H1 (cell line): ENCODE measurements at regions not wholly inside any gene's neighbourhood (a gene's known extent, or its start where the extent isn't known, plus 50 kb on each side); places are given as distances from the start of the nearest gene placed in this dataset.

Experiments
- CTCF ChIA-PET: fragments of 300-600 bp; sonication (Branson Sonifier 250); formaldehyde crosslinking; loops from one replicate; lab custom pipeline; 2021; ENCODE audit not compliant: partially characterized antibody; lab: Charles Lee
- POLR2A ChIA-PET: fragments of 300-600 bp; sonication (Branson Sonifier 250); formaldehyde crosslinking; loops from one replicate; lab custom pipeline; 2021; ENCODE audit warnings: inconsistent platforms; ENCODE audit not compliant: partially characterized antibody; lab: Charles Lee
- DNase-seq, 2 experiments: peaks; one replicate each; pipeline versions ENCODE4 v3.0.0 to v3.0.0-alpha.2; 2010 to 2022; ENCODE audit warnings: low spot score in 2 of 2, low read depth in 1 of 2, mixed read lengths in 1 of 2
- FAIRE-seq: peaks from 2 replicates; lab custom pipeline; 2011; peaks lifted over from hg19 to GRCh38; lab: Jason Lieb, UNC
- H2AFZ ChIP-seq: 2 replicates; pipeline ENCODE4 v1.8.1; 2012; ENCODE audit warnings: low read length, inconsistent platforms
- H2AK5ac ChIP-seq: 2 replicates; pipeline ENCODE4 v1.6.1; 2013; ENCODE audit warnings: low read depth, low read length
- H2BK120ac ChIP-seq: replicated peaks from 2 replicates; pipeline ENCODE3; 2013; ENCODE audit warnings: low read depth, low read length, inconsistent platforms
- H2BK12ac ChIP-seq: 2 replicates; pipeline ENCODE4 v1.6.1; 2013; ENCODE audit warnings: low read depth, low read length
- H2BK15ac ChIP-seq: 2 replicates; pipeline ENCODE4 v1.6.1; 2013; ENCODE audit warnings: low read length
- H2BK20ac ChIP-seq: 2 replicates; pipeline ENCODE4 v1.6.1; 2013; ENCODE audit warnings: low read length
- H2BK5ac ChIP-seq: 2 replicates; pipeline ENCODE4 v1.6.1; 2013; ENCODE audit warnings: low read depth, low read length
- H3K14ac ChIP-seq: 2 replicates; pipeline ENCODE4 v1.6.1; 2013; ENCODE audit warnings: inconsistent platforms; ENCODE audit not compliant: insufficient read length
- H3K18ac ChIP-seq: 2 replicates; pipeline ENCODE4 v1.6.1; 2013; ENCODE audit warnings: low read length; ENCODE audit errors: extremely low read depth
- H3K23ac ChIP-seq: 2 replicates; pipeline ENCODE4 v1.6.1; 2013; ENCODE audit warnings: inconsistent platforms; ENCODE audit not compliant: insufficient read length
- H3K23me2 ChIP-seq: 2 replicates; pipeline ENCODE4 v1.6.1; 2013; ENCODE audit warnings: low read depth, low read length
- H3K27ac ChIP-seq: 2 replicates; pipeline ENCODE4 v1.6.1; 2011; ENCODE audit warnings: low read depth, low read length, inconsistent platforms
- H3K27me3 ChIP-seq, 4 experiments: replicated peaks in 1 of 4; 1 replicate in 1 of 4; 2 replicates in 3 of 4; pipeline versions ENCODE4 v1.6.1 to v1.8.1; 2011 to 2013; ENCODE audit warnings: low read length in 3 of 4, mild to moderate bottlenecking in 3 of 4, inconsistent platforms in 2 of 4, mixed read lengths in 2 of 4, moderate library complexity in 1 of 4; ENCODE audit not compliant: control insufficient read depth in 3 of 4, insufficient read depth in 3 of 4; ENCODE audit errors: extremely low read depth in 1 of 4
- H3K36me3 ChIP-seq, 4 experiments: 2 replicates each; pipeline versions ENCODE4 v1.6.1 to v1.8.1; 2011 to 2013; ENCODE audit warnings: mild to moderate bottlenecking in 4 of 4, low read length in 3 of 4, moderate library complexity in 2 of 4, control low read depth in 1 of 4, inconsistent platforms in 1 of 4; ENCODE audit not compliant: insufficient read depth in 4 of 4, control insufficient read depth in 2 of 4
- H3K4ac ChIP-seq: replicated peaks from 2 replicates; pipeline ENCODE3; 2013; ENCODE audit warnings: low read length, low read depth, mixed read lengths, inconsistent platforms; ENCODE audit not compliant: insufficient read length
- H3K4me1 ChIP-seq, 4 experiments: replicated peaks in 1 of 4; 1 replicate in 1 of 4; 2 replicates in 3 of 4; pipeline versions ENCODE4 v1.6.1 to v1.8.1; 2011 to 2013; ENCODE audit warnings: low read length in 3 of 4, inconsistent platforms in 2 of 4, mixed read lengths in 1 of 4; ENCODE audit not compliant: insufficient read depth in 4 of 4, control insufficient read depth in 3 of 4
- H3K4me2 ChIP-seq, 2 experiments: 2 replicates each; pipeline versions ENCODE4 v1.6.1 to v1.8.1; 2011 to 2013; ENCODE audit warnings: low read depth in 2 of 2, low read length in 2 of 2, control low read depth in 1 of 2, inconsistent platforms in 1 of 2, mild to moderate bottlenecking in 1 of 2; ENCODE audit not compliant: insufficient read depth in 1 of 2
- H3K4me3 ChIP-seq, 4 experiments: fragments of 200-600, 300-600 bp in 1 of 4; sonication (generic), shearing (Covaris generic), sonication (Bioruptor Twin) in 1 of 4; 2 replicates each; pipeline versions ENCODE4 v1.5.1 to v1.8.1; 2011 to 2016; ENCODE audit warnings: low read length in 4 of 4, low read depth in 3 of 4, control low read depth in 2 of 4, inconsistent platforms in 2 of 4, mild to moderate bottlenecking in 2 of 4, mixed read lengths in 1 of 4, moderate library complexity in 1 of 4; ENCODE audit not compliant: insufficient read depth in 2 of 4; ENCODE audit errors: extremely low read depth in 1 of 4
- H3K56ac ChIP-seq: replicated peaks from 2 replicates; pipeline ENCODE3; 2013; ENCODE audit warnings: low read depth, mild to moderate bottlenecking, mixed read lengths, low read length, inconsistent platforms; ENCODE audit not compliant: insufficient read length
- H3K79me1 ChIP-seq: 2 replicates; pipeline ENCODE4 v1.6.1; 2013; ENCODE audit warnings: low read depth, low read length, control low read depth
- H3K79me2 ChIP-seq, 2 experiments: 2 replicates each; pipeline versions ENCODE4 v1.6.1 to v1.8.1; 2012 to 2013; ENCODE audit warnings: low read length in 2 of 2, mild to moderate bottlenecking in 2 of 2, inconsistent platforms in 1 of 2; ENCODE audit not compliant: insufficient read depth in 2 of 2, control insufficient read depth in 1 of 2
- H3K9ac ChIP-seq, 4 experiments: replicated peaks in 1 of 4; 1 replicate in 1 of 4; 2 replicates in 3 of 4; pipeline versions ENCODE4 v1.6.1 to v1.8.1; 2011 to 2013; ENCODE audit warnings: low read depth in 3 of 4, low read length in 3 of 4, control low read depth in 2 of 4, mild to moderate bottlenecking in 2 of 4, moderate library complexity in 2 of 4, inconsistent platforms in 1 of 4; ENCODE audit errors: extremely low read depth in 1 of 4
- H3K9me3 ChIP-seq, 2 experiments: 2 replicates each; pipeline versions ENCODE4 v1.6.1 to v1.8.1; 2012 to 2013; ENCODE audit warnings: mild to moderate bottlenecking in 2 of 2, moderate library complexity in 2 of 2, control low read depth in 1 of 2, inconsistent platforms in 1 of 2, low read depth in 1 of 2, low read length in 1 of 2, mixed read lengths in 1 of 2; ENCODE audit not compliant: insufficient read depth in 2 of 2
- H4K20me1 ChIP-seq, 2 experiments: replicated peaks in 1 of 2; 2 replicates each; pipeline versions ENCODE3 to v1.8.1; 2011 to 2013; ENCODE audit warnings: inconsistent platforms in 2 of 2, low read length in 2 of 2, mild to moderate bottlenecking in 1 of 2; ENCODE audit not compliant: insufficient read depth in 2 of 2, control insufficient read depth in 1 of 2
- H4K5ac ChIP-seq: 2 replicates; pipeline ENCODE4 v1.6.1; 2013; ENCODE audit warnings: low read length, low read depth, mixed read lengths, inconsistent platforms; ENCODE audit not compliant: insufficient read length
- H4K8ac ChIP-seq: 2 replicates; pipeline ENCODE4 v1.8.0; 2013; ENCODE audit warnings: mild to moderate bottlenecking, moderate library complexity, low read length, inconsistent platforms; ENCODE audit not compliant: insufficient read depth; ENCODE audit errors: extremely low read depth
- H4K91ac ChIP-seq: replicated peaks from 2 replicates; pipeline ENCODE3; 2013; ENCODE audit warnings: low read length, mixed read lengths, inconsistent platforms; ENCODE audit not compliant: insufficient read length
- BRCA1 ChIP-seq: IDR thresholded peaks from 2 replicates; pipeline ENCODE4 v1.6.1; 2012; ENCODE audit warnings: low read depth, low read length, improper control_type of control experiment
- CTCF ChIP-seq, 3 experiments: IDR thresholded peaks; 1 replicate in 2 of 3; 2 replicates in 1 of 3; pipeline versions ENCODE4 v1.5.1 to v1.6.1; 2011; ENCODE audit warnings: low read length in 3 of 3, mild to moderate bottlenecking in 3 of 3, inconsistent platforms in 2 of 3, low read depth in 1 of 3, moderate library complexity in 1 of 3; ENCODE audit not compliant: insufficient read depth in 1 of 3; ENCODE audit errors: control extremely low read depth in 1 of 3
- EP300 ChIP-seq, 2 experiments: IDR thresholded peaks; 1 replicate in 1 of 2; 2 replicates in 1 of 2; pipeline ENCODE4 v1.6.1; 2011 to 2012; ENCODE audit warnings: low read depth in 2 of 2, low read length in 2 of 2, mild to moderate bottlenecking in 2 of 2, borderline replicate concordance in 1 of 2, inconsistent platforms in 1 of 2, moderate library complexity in 1 of 2
- GABPA ChIP-seq: IDR thresholded peaks from 2 replicates; pipeline ENCODE4 v1.6.1; 2011; ENCODE audit warnings: mild to moderate bottlenecking, low read length, moderate library complexity, borderline replicate concordance; ENCODE audit not compliant: insufficient read depth
- NANOG ChIP-seq: IDR thresholded peaks from 2 replicates; pipeline ENCODE4 v1.6.1; 2011; ENCODE audit warnings: low read length, low read depth, mild to moderate bottlenecking, inconsistent platforms; ENCODE audit not compliant: insufficient read depth, poor library complexity, severe bottlenecking
- NRF1 ChIP-seq: IDR thresholded peaks from 2 replicates; pipeline ENCODE4 v1.6.1; 2011; ENCODE audit warnings: mild to moderate bottlenecking, low read depth, low read length, improper control_type of control experiment
- POU5F1 ChIP-seq: IDR thresholded peaks from 2 replicates; pipeline ENCODE4 v1.6.1; 2011; ENCODE audit warnings: low read depth, mild to moderate bottlenecking, low read length, moderate library complexity
- SAP30 ChIP-seq: fragments of 300-600 bp; sonication (generic); IDR thresholded peaks from 2 replicates; pipeline ENCODE4 v1.7.1; 2012; ENCODE audit warnings: low read length, moderate library complexity, mild to moderate bottlenecking, inconsistent platforms; ENCODE audit not compliant: insufficient read depth, insufficient replicate concordance
- SIRT6 ChIP-seq: IDR thresholded peaks from one replicate; pipeline ENCODE4 v1.7.1; 2012; ENCODE audit warnings: low read length, inconsistent platforms
- SP1 ChIP-seq: IDR thresholded peaks from 2 replicates; pipeline ENCODE4 v1.6.1; 2011; ENCODE audit warnings: low read depth, low read length
- TBP ChIP-seq: IDR thresholded peaks from 2 replicates; pipeline ENCODE4 v1.6.1; 2011; ENCODE audit warnings: low read depth, low read length, improper control_type of control experiment
- YY1 ChIP-seq: IDR thresholded peaks from 2 replicates; pipeline ENCODE4 v1.6.1; 2011; ENCODE audit warnings: low read depth, mild to moderate bottlenecking, low read length
- WGBS, 2 experiments: shearing (Covaris generic) in 1 of 2; methylation state at CpG; one replicate each; pipeline versions ENCODE4 v1.1.6 to v1.1.7; 2013 to 2015; ENCODE audit warnings: low lambda C conversion rate in 2 of 2, mixed read lengths in 2 of 2, inconsistent platforms in 1 of 2, low coverage in 1 of 2, missing lambda C conversion rate in 1 of 2; ENCODE audit not compliant: insufficient replicate concordance in 2 of 2, insufficient coverage in 1 of 2, insufficient read length in 1 of 2; ENCODE audit errors: extremely low coverage in 1 of 2, missing lambda C conversion rate in 1 of 2; 5-methylcytosine and 5-hydroxymethylcytosine counted together

- Histone ChIP-seq H2BK5ac (no peak overlapping the region), H3K4ac (no peak overlapping the region), H3K4me2 (no peak overlapping the region), H2BK120ac (no peak overlapping the region), H3K23me2 (no peaks in the 10 kb centered on the region), H3K9ac (no peak overlapping the region), H3K36me3 (0 out of 8 replicates have a peak, but pooled peaks cover 0 to 5% (median 0%) of the 10 kb centered on the region in 4 experiments), H2AFZ (no peak overlapping the region), H2BK20ac (no peak overlapping the region), H3K9me3 (peaks cover 18 to 25% of the 10 kb centered on the region in 2 experiments), H3K79me1 (no peaks in the 10 kb centered on the region), H3K56ac (no peak overlapping the region), H3K4me3 (no peak overlapping the region), H2AK5ac (no peak overlapping the region), H4K91ac (no peak overlapping the region), H4K8ac (no peak overlapping the region), H4K5ac (no peak overlapping the region), H3K23ac (no peak overlapping the region), H4K20me1 (no peaks in the 10 kb centered on the region), H3K14ac (no peak overlapping the region), H3K27me3 (no peaks in the 10 kb centered on the region), H3K79me2 (no peaks in the 10 kb centered on the region), H3K18ac (no peak overlapping the region), H3K4me1 (no peaks in the 10 kb centered on the region), H2BK12ac (no peak overlapping the region), H3K27ac (no peak overlapping the region), H2BK15ac (no peak overlapping the region)
- ChIA-PET CTCF (interaction anchor here (1.1 to 1.3 kb wide), 2 partner anchors 31 to 150 kb away, joined by 4 read pairs; no protein-coding TSS in a partner anchor), POLR2A (no interaction called here)
- FAIRE-seq (no peak), DNase-seq (no peak)
- 88% methylated on average over 1 of the region's 1 CpG; no CpG with 5 or more reads in 1 of the 2 experiments for WGBS, 2 experiments
- no peak for TF ChIP-seq YY1
- no peak for TF ChIP-seq CTCF (IDR thresholded peaks at IDR 0.05; ENCODE audit: control extremely low read depth in 1 of 3, insufficient read depth in 1 of 3, low read depth in 1 of 3, low read length in 3 of 3)
- no peak for TF ChIP-seq SP1
- TF ChIP-seq BRCA1: no peak
- TF ChIP-seq POU5F1: no peak
- TF ChIP-seq EP300 (IDR thresholded peaks at IDR 0.05; ENCODE audit: borderline replicate concordance in 1 of 2, low read depth in 2 of 2, low read length in 2 of 2): no peak
- no peak for TF ChIP-seq NANOG
- no peak for TF ChIP-seq NRF1
- no peak for TF ChIP-seq TBP
- no peak for TF ChIP-seq SIRT6
- no peak for TF ChIP-seq SAP30
- TF ChIP-seq GABPA: no peak
Measured at GRCh38 chr2:118521960-118522359, 325.5 kb downstream of the EN1 start.
